ENCODE measurements at regions not wholly inside any gene's neighbourhood (a gene's known extent, or its start where the extent isn't known, plus 50 kb on each side); places are given as distances from the start of the nearest gene placed in this dataset.

DNA sequence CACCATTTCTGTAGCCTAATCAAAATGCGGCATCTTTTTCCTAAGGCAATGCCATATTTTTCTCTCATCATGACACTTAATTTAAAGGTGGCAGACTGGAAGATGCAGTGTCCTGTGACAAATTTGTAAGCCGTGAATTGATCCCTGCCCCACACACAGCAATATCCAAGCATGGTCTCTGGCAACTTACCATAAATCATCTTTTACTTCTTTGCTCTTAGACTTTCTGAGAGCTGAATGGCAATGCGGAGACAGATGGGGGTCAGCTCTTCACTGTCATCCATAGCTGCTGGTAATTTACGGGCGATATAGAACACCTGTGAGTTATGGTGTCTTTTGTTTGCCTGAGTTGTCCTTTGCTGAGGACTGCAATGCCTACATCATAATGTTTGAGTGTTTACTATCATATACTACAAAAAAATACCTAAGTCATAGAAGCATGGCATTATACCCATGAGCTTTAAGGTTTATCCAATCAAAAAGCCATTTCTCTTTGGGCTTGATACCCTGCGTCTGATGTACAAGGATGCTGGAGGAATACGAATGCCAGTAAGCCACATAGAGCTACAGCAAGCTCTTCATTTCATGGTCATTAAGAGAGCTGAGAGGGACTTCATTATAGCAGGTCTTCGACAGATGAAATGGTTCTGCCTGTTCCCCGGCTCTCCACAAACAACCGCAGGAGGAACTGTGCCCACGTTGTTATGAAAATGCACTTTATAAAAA, 148.1 kb downstream of the TRIML1 start:
- TF ChIP-seq CTCF (IDR thresholded peaks at IDR 0.05) = no peak
- no peak for TF ChIP-seq POLR2A (IDR thresholded peaks at IDR 0.05)
